NCI-H226 (cell line): ENCODE measurements at regions not wholly inside any gene's neighbourhood (a gene's known extent, or its start where the extent isn't known, plus 50 kb on each side); places are given as distances from the start of the nearest gene placed in this dataset.

Experiments
- DNase-seq: peaks from one replicate; pipeline ENCODE4 v3.0.0-alpha.2; 2015

DNA sequence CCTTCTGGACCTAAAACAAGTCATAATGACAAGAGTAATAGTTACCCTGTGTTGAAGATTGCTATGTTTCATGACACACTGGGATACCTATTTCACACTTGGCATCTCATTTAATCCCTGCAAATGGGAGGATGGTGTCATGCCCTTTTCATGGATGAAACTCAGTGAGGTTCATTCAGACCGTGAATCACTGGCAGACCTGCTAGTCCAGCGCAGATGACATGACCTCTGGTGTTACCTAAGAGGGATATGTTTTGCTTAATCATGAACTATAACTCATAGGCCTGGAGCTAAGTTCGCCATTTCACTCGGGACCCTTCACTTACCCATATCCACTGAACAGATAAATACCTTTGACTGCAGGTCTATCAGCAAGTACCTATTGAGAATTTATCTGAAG lies 286.6 kb upstream of the FMN2 start:
- no peak for DNase-seq

DNA sequence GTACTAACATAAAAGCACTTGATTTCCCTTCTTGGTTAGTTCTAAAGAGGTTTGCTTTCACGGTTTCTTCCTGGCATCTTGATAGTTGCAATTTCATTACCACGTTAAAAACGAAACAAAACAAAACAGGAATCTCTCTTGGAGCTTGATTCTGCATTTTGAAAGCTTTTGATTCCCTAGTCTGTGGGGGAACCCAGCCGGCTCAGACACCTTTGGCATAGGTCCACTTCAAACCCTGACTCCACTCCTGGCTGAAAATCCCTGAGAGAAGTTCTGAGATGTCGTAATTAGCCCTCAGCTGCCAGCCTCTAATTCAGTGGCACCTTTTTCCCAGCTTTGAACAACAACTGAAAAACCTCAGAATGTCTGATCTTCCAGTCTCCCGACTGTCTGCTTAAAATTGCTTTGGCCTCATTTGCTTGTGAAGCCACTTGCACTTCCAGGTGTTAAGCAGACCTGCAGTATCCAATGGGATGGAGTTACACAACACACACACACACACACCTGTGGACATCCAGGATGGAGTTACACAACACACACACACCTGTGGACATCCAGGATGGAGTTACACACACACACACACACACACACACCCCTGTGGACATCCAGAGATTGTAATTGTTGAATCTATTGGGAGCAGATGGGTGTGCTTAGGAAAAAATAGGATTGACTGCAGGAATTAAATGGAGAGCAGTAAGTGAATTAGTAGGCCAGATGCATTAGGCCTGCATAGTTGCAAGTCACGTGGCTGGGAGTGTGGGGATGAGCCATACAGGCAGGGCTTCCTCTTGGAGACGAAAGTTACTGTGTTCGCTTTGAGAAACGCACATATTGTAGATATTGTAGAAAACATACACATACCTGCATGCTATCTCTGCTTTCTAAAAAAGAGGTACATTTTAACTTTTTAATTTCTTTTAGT lies 285.6 kb upstream of the FMN2 start:
- no peak for DNase-seq

DNA sequence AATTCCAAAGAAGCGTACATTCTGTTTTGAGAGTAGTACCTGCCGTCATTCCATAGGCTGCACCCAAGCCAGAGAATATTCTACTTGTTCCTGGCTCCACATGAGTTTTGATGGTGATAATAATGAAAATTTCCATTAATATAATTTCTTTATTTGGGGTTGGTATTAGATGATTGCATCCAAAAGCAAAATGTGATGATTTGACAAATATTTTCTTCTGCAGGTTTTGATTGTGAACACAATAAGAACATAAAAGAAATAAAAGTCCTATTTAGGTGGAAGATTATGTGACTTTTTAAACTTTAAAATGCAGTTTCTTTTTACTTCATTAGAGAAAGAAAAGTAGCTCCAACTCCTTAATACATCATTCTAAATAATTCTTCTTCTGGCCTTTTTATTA lies 284.8 kb upstream of the FMN2 start:
- DNase-seq: no peak

DNA sequence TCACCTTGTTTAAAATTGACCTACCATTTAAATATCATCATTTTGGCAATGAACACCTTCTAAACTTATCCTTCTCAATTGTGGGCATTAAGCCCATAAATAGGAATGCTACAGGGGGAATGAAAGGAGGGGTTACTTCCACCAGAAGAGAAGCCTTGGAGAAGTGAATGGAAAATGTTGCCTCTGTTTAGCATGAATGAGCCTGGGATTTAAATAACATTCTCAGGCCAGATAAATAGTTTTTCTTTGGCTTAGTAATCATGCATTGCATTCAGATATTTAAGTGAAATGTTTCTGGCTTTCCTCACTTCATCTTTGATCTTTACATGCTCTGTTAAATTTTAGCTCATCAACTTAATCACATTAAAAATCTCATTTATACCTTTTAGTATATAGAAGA lies 284.3 kb upstream of the FMN2 start:
- DNase-seq: no peak

DNA sequence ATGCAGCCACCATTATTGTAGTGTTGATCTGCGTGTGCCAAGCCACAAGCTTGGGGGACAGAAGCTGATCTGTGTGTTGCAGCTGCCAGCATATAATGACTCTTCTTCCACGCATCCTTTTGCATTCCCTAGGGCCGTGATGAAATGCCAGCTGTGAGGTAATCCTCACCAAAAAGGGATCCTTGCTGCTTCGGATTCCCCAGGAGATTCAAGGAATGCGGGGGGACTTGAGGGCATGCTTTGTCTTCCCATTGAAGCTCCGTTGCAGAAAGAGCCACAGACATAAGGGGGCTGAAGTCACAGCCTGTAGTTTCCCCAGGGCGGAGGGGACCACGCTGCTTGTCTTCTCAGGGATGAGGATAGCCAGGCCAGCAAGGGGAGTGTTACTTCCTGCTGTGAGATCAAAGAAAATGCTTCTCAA lies 281.6 kb upstream of the FMN2 start:
- DNase-seq: no peak

DNA sequence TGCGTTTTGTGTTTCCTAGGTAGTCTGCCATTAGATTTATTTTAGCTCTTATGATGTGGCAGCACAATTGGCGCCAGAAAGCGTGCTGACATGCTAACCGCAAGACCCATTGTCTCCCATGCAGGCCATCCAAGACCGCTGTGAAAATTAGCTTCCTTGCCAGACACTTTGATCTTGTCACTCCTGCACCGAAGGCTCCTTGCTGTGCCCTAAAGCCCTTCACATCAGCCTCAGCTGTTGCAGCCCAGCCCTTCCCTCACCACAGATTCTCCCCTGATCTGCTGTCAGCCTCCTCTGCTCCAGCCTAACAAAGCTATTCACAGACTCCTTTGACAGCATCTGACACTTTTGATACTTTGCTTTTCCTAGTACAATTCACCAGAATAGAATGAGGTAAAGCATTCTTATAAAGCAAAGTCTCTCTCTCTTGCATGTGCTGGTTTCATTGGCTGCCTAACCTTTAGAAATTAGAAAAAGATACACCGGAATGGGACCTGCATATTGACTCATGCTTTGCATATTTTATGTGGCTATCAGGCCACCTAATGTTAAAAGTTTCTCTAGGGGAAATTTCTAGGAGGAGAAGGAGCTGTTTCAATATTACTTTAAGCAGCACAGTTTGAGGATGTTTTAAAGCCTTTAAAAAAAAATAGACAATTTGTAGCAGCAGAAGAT lies 280.3 kb upstream of the FMN2 start:
- no peak for DNase-seq

DNA sequence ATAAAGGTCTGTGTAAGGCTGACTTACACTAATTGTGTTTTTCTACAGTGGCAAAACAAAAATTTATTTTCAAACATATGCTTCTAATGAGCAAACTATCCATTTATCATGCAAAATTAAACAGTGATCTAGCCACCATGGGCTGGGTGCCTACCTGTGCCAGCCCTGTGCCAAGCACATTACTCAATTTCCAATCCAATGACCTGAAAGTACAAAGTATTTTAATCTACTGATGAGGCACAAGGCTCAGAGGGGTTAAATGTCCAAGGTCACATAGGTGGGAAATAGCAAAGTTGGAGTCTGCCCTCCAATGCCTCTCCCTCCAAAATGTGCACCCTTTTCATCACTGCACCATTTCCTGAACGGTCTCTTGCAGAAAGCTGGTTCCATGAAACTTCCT lies 279.1 kb upstream of the FMN2 start:
- DNase-seq: no peak

DNA sequence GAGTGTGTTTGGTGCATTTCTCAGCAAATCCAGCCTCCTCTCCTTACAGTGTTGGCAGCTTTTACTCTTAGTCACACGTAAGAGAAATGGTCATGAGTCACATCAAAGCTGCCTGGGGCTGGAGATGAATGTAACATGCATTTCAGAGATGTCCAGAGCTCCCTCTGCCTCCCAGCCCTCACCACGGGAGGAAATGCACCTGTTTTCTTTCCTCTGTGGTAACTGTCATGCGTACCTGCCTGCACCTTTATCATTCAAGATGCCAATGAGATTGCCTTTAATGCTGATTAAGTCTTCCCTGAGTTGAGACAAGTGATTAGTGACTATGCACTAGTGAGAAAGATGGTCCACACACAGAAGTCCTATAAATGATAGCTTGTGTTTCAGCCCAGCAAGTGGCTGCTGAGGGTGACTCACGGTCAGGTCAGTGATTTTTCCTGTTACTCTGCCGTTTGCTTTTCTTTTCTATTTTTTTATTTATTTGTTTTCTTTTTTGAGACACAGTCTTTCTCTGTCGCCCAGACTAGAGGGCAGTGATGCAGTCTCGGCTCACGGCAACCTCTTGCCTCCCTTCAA lies 277.3 kb upstream of the FMN2 start:
- peak; percentile 80 for DNase-seq

DNA sequence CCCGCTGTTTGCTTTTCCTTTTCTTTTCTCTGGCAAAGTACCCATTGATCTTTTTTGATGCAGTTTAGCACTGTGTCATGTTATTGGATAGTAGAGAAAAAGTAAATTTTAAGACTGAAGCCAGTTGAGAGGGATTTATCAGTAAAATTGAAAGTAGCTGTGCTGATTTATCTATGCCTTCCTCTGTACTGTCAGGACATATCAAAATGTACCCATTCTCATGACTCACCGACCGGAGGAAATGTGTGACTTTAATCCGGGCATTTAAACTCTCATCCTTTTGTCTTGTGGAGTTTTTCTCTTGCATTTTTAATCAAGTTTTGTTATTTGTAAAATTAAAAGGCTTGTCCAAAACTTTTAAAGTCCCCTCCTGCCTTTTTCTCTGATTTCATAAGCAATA lies 276.6 kb upstream of the FMN2 start:
- DNase-seq: no peak

DNA sequence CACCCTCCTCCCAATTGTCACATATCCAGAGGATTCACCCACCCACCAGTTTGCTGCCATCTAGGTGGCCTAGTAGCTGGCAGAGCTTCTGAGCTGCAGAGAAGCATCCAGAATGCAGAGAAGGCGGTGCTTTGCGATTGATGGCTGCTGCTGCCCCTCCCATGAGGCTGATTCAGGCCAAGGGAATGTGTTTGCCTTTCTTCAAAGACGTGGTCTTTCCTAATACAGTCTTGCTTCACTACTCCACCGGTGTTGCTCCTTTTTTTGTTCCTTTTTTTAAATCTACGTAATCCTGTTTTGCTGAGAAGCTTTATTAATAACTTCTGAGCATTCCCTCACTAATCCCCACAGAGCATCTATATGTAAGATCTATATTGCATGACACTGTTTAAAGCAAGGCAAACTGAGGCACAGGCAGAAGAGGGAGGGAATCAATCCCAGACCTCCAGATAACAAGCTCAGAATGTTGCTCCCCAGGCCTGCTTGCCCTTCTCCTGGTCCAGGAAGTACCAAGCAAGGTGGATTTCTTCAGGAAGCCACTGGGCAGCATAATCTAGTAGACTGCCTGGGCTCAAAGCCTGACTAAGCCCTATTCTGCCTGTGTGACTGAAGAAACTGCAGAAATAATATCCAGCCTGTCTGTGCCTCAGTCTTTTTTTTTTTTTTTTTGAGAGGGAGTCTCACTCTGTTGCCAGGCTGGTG lies 275.5 kb upstream of the FMN2 start:
- DNase-seq: peak; percentile 72

DNA sequence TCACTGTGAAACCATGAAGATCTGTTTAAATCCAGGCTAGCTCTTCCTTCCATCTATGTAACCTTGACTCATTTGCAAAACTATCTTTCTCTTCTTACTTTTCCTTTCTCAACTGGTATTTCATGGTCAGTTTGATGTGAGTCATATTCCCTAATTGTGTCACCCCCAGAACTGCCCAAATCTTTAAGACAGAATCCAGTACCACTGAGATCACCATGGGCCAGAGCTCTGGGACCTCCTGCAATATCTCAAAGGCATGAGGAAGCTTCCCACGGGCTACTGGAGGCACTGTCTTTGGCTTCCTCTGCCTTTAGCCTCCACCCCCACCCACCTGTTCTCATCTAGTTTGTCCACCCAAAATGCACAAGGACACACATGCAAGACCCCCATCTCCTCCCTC lies 274.4 kb upstream of the FMN2 start:
- DNase-seq: no peak

DNA sequence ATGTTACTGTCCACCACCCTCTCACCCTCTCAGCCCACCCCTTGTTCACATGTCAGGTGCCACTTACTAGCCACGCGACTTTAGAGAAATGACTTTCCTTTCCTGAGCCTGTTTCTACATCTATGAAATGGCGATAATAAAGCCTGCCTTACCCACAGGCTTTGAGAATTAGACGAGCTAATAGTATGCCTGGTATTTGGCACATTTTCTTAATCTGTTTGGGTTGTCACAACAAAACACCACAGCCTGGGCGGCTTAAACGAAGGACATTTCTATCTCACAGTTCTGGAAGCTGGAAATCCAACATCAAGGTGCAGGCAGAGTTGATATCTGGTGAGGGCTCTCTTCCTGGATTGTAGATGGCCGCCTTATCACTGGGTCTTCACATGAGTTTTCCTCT lies 273.9 kb upstream of the FMN2 start:
- no peak for DNase-seq

DNA sequence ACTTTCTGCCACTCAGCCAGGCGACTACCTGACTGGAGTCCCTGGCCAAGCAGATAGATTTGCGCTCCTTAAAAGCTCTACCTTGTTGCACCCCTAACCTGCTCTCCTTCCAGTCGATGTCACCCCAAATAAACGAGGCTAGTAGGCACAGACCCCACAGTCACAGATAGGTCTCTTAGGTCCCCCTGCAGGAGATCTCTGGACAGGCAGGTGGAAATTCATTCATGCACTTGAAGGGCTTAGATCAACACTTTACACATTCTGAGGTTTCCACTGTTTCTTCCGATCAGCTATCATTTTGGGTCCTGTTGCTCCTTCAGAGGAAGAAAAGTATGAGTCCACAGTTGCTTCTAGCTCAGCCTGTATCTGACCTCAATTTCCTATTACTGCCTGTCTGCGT lies 272.6 kb upstream of the FMN2 start:
- DNase-seq: no peak

DNA sequence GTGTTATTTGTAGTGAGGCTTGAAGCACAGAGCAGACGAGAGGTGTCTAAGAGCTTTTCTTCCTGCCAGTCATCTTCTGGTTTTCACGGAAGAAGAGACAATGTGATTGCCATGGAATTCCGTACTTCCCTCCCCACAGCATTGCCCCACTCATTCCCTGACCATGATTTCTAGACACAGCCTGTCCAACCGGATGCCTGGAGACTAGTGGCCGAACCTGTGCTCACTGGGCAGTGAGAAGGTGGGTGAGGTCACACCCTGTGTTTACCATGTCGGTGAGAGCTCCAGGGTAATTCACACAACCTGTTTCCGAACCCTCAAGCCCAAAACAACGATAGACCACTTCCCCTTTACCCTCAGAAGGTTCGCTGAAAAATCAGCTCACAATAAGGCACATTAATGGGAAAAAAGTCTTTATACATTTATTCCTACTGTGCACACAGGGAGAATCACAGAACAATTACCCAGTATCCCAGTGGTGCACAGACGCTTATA lies 271.9 kb upstream of the FMN2 start:
- DNase-seq: no peak

DNA sequence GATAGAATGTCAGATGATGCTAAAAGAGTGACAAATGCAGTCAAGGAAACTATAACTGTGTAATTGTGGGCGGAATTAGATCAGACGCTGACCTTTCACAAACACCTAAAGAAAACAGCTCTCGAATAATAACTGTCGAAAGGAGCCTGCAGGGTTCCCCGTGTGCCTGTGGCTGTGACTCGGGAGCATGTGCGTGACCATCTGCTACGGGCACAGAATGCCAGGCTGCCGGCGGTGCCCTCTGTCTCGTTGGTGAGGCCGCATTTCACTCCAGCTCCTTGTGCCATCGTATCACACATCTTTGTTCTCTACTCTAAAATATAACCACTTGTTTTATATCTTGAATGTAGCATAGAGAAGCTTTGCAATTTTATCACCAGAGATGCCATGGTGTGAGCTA lies 267.8 kb upstream of the FMN2 start:
- no peak for DNase-seq

DNA sequence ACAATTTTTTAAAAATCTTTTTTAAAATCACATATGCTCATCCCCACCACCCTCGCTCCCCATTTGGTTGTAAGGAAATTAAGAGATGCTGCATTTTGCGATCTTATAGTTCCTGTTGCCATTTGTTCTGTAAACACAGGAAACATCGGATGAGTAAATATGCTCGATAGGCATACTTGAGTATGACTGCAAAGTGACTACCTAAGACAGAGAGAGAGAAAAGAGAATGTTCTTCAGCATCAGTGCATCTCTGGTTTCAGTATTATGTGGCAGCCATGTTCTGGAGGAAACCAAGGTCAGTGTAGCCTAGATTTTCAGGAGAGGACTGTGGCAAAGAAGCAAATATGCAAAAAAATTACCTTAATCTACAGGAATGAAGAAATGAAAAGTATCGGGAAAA lies 265.5 kb upstream of the FMN2 start:
- DNase-seq: no peak

DNA sequence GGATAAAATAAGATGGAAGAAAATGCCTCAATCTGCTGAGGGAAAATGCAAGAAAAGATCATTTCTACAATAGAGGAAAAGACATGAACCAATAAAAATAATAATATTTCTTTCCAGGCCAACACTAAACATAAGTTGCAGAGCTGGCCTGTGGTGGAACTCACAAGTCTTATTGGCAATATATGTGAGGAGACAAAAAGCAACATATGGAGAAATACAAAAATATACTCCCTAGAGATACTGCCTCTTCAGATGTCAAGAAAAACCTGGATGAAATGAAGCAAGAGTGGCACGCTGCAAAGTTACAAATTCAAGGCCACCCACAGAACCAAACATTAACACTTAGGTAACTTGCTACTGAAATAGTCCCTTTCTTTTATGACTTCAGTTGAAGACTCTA lies 264.9 kb upstream of the FMN2 start:
- no peak for DNase-seq

DNA sequence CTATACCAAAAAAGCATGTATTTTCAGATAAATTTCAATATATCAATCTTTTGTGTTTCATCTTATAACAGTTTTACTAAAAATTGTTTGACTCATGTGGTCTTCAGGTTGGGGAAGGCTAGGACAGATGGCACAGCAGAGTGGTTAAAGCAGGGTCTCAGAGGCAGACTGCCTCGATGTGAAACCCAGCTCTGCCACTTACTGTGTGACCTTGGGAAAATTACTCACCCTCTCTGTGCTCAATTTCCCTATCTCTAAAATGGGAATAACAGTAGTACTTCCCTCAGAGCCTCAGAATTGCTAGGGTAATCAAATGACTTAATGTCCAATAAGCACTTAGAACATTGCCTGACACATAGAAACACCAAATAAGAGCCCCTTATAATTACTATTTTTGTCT lies 262.1 kb upstream of the FMN2 start:
- no peak for DNase-seq

DNA sequence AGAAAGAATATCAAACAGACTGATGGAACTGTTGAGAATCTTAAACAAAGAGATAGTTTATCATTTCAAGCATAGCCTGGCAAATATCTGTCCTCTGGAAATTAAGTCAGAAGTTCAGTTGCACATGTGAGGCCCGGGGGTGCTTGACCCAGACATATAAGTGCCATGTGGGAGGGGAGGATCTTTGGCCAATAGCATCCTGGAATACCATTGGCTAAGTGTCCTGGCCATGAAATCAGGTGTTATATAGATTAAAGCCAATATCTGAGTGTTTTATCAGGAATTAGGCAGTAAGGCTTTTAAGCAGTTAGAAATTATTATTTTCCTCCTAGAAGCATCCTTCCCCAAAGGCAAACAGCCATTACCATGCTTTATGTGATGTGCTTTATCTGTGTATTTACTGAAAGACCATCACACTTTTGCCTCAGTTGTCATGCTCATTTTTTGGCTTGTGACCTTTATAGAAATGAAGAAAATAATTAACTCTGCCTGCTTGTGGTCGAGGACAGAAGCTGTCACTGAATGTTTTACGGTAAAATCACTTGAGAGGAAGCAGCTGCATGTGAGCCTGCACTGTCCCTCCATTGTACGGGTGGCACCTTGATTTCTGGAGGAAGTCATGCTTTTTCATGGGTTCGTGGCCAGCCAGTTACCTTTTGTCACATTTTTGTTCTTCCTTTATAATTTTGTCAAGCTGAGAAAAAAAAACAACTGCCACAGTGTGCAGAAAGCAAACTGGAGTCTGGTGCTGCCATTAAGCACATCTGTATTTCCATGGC lies 259.9 kb upstream of the FMN2 start:
- no peak for DNase-seq

DNA sequence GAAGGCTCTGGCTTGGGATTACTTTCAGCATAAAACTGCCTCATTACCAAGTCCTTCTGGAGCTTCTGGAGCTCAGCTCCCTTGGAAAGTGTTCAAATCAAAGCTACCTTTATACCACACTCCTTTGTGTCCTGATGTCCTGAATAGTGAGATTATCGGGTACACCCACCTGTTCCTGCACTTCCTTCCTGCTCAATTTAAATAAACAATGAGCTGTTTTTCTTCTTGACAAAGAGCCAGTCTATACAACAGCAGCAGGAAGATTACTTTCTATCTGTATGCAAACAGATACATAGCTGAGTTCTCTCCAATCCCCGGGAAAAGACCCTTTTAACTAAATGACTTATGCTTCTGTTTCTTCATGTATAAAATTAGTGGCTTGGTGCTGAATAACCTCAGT lies 258.0 kb upstream of the FMN2 start:
- DNase-seq: no peak

DNA sequence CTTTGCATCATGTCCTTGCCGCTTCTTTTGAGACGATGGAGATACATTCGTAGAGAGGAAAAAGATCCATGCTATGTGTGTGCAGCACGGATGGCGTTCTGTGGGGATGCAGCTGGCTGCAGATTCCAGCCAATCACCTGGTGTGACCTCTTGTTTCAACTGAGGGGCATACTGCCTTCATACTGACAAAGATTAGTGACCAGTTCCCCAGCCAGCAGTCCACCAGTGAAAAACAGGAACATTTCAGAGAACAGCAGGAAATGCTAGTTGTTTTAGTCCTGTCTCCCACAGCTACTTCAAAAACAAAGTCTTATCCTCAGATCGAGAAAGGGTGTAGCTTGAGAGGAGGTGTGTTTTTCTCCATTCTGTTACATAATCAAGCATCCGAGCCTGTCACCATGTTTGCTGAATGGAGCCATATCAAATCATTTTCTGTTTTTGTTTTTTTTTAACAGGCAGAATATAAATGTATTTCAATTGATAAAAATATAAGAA lies 255.7 kb upstream of the FMN2 start:
- DNase-seq: no peak

DNA sequence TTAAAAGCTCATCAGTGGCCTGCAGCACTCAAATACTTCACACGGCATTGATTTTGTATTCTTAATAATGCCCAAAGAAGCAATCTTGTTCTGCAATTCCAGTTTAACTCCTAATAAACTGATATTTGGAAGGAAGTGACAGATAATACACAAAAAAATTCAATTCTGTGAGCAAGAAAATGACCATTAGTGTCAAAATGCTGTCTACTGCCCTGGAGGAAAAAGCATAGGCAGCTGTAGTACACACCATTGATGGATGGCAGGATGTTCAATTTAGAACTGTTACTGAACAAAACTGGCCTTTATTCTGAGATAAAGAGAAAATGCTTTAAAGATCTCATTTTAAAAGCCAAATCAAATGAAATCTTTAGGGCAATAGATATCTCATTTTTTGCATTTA lies 251.3 kb upstream of the FMN2 start:
- DNase-seq: no peak
